GM18873 (cell line): ENCODE measurements at regions not wholly inside any gene's neighbourhood (a gene's known extent, or its start where the extent isn't known, plus 50 kb on each side); places are given as distances from the start of the nearest gene placed in this dataset.
"Not testable (repeated sequence)": the region's sequence is repeated elsewhere in the genome, so short reads cannot be mapped to it uniquely, and the experiment has no call there.

Experiments used
- ATAC-seq: cut with Tn5 transposase; IDR thresholded peaks from one replicate; pipeline ENCODE4 v1.9.1; 2021; ENCODE audit warnings: mild to moderate bottlenecking, moderate library complexity, moderate number of reproducible peaks; ENCODE audit not compliant: unreplicated experiment, low FRiP score

- no peak for ATAC-seq
Observed at GRCh38 chr2:128591022-128591860, 272.6 kb upstream of the HS6ST1 start.

GRCh38 chr2:128591861-128592822 is 273.5 kb upstream of the HS6ST1 start:
- ATAC-seq, result no peak

- ATAC-seq, result no peak
Observed at GRCh38 chr2:128593518-128593878, 274.8 kb upstream of the HS6ST1 start.

GRCh38 chr2:128593879-128594650 is 275.4 kb upstream of the HS6ST1 start:
- ATAC-seq, result no peak

GRCh38 chr2:128594651-128594910 is 275.9 kb upstream of the HS6ST1 start:
- ATAC-seq, result no peak

GRCh38 chr2:128594953-128595677 is 276.4 kb upstream of the HS6ST1 start:
- ATAC-seq, result no peak

GRCh38 chr2:128595763-128596395 is 277.2 kb upstream of the HS6ST1 start:
- no peak for ATAC-seq

- ATAC-seq, result no peak
Observed at GRCh38 chr2:128596396-128597120, 277.9 kb upstream of the HS6ST1 start.

GRCh38 chr2:128597121-128597762 is 278.6 kb upstream of the HS6ST1 start:
- ATAC-seq, result no peak

GRCh38 chr2:128598260-128598659 is 279.6 kb upstream of the HS6ST1 start:
- ATAC-seq, result not testable (repeated sequence)

GRCh38 chr2:128598862-128599441 is 280.3 kb upstream of the HS6ST1 start:
- ATAC-seq, result no peak

- ATAC-seq, result no peak
Observed at GRCh38 chr2:128599700-128600099, 281.0 kb upstream of the HS6ST1 start.

- no peak for ATAC-seq
Observed at GRCh38 chr2:128600581-128601297, 282.1 kb upstream of the HS6ST1 start.

- ATAC-seq, result no peak
Observed at GRCh38 chr2:128601298-128602037, 282.8 kb upstream of the HS6ST1 start.

- ATAC-seq, result no peak
Observed at GRCh38 chr2:128602038-128602698, 283.5 kb upstream of the HS6ST1 start.

- ATAC-seq, result no peak
Observed at GRCh38 chr2:128602699-128603101, 284.0 kb upstream of the HS6ST1 start.
